Sciatic nerve (tissue), 2 donors: ENCODE measurements at regions not wholly inside any gene's neighbourhood (a gene's known extent, or its start where the extent isn't known, plus 50 kb on each side); places are given as distances from the start of the nearest gene placed in this dataset.
"Not testable (repeated sequence)": the region's sequence is repeated elsewhere in the genome, so short reads cannot be mapped to it uniquely, and the experiment has no call there.

Source experiments
- ATAC-seq: fragments of 200-7000 bp; cut with Tn5 transposase; one replicate; pipeline ENCODE4 v1.9.1; 2020; ENCODE audit warnings: mild to moderate bottlenecking, moderate library complexity
- DNase-seq: peaks from one replicate; pipeline ENCODE4 v3.0.0-alpha.2; 2020; ENCODE audit warnings: low spot score
- intact Hi-C: fragments of 100-400 bp; cut with DNase I; formaldehyde crosslinking; loops from one replicate; pipeline ENCODE4 v1.14.2; 2022
- donor health status: DM: no; HTN: no; CAD: no.
- donor health status: DM: no; HTN: no; CAD: no.

GRCh38 chr17:27365329-27365945, 71.5 kb downstream of the WSB1 start:
- not testable (repeated sequence) for ATAC-seq

GRCh38 chr17:27366437-27366836, 72.5 kb downstream of the WSB1 start:
- DNase-seq (no peak), ATAC-seq (no peak)
- intact Hi-C loops = no loop called here

More at GRCh38 chr17:27365329-27365945, 71.5 kb downstream of the WSB1 start:
- intact Hi-C loops, DNase-seq: not testable (repeated sequence)

- no peak for DNase-seq
- intact Hi-C loops = no loop called here
- no peak for ATAC-seq
Observed at GRCh38 chr17:27367121-27367981, 73.4 kb downstream of the WSB1 start.

- ATAC-seq = no peak
- intact Hi-C loops = no loop called here
- DNase-seq = peak; percentile 6
Observed at GRCh38 chr17:27368151-27368795, 74.4 kb downstream of the WSB1 start.

GRCh38 chr17:27368980-27369379, 75.1 kb downstream of the WSB1 start:
- DNase-seq (peak; percentile 12), ATAC-seq (no peak)
- intact Hi-C loops = no loop called here

GRCh38 chr17:27370776-27371175, 76.9 kb downstream of the WSB1 start:
- intact Hi-C loops = no loop called here
- ATAC-seq (no peak), DNase-seq (no peak)

- intact Hi-C loops, ATAC-seq: not testable (repeated sequence)
- DNase-seq = peak; percentile 14
Observed at GRCh38 chr17:27373695-27374094, 79.8 kb downstream of the WSB1 start.

- DNase-seq (peak; percentile 8), ATAC-seq (no peak)
- intact Hi-C loops = no loop called here
Observed at GRCh38 chr17:27376637-27377547, 79.4 kb upstream of the KSR1 start.

GRCh38 chr17:27378482-27379175, 77.6 kb upstream of the KSR1 start:
- ATAC-seq (no peak), DNase-seq (peak; percentile 36)
- intact Hi-C loops = no loop called here

- peak; percentile 82 for DNase-seq
- intact Hi-C loops = no loop called here
- peak; percentile 86 for ATAC-seq
Observed at GRCh38 chr17:27379888-27380533, 76.2 kb upstream of the KSR1 start.

- DNase-seq = peak; percentile 50
- ATAC-seq = no peak
- intact Hi-C loops = no loop called here
Observed at GRCh38 chr17:27380551-27380950, 75.7 kb upstream of the KSR1 start.

GRCh38 chr17:27381007-27381501, 75.2 kb upstream of the KSR1 start:
- DNase-seq (peak; percentile 76), ATAC-seq (peak; percentile 55)
- intact Hi-C loops = no loop called here

- intact Hi-C loops = no loop called here
- DNase-seq = peak; percentile 23
Observed at GRCh38 chr17:27382025-27382424, 74.2 kb upstream of the KSR1 start.

GRCh38 chr17:27384261-27384701, 72.0 kb upstream of the KSR1 start:
- no peak for ATAC-seq
- peak; percentile 47 for DNase-seq
- intact Hi-C loops = no loop called here

More at GRCh38 chr17:27382025-27382424, 74.2 kb upstream of the KSR1 start:
- no peak for ATAC-seq

- peak; percentile 30 for DNase-seq
- intact Hi-C loops = no loop called here
- ATAC-seq = no peak
Observed at GRCh38 chr17:27384726-27385125, 71.5 kb upstream of the KSR1 start.

- ATAC-seq = no peak
- DNase-seq = peak; percentile 8
- intact Hi-C loops = no loop called here
Observed at GRCh38 chr17:27385626-27386025, 70.6 kb upstream of the KSR1 start.

GRCh38 chr17:27386206-27387075, 69.8 kb upstream of the KSR1 start:
- intact Hi-C loops = no loop called here
- DNase-seq (peak; percentile 21), ATAC-seq (no peak)
